ENCODE measurements at regions not wholly inside any gene's neighbourhood (a gene's known extent, or its start where the extent isn't known, plus 50 kb on each side); places are given as distances from the start of the nearest gene placed in this dataset.

GRCh38 chr1:57951390-57951789 lies 527.5 kb upstream of the DAB1 start:
- DNase-seq (ENCODE audit: low read depth, low spot score) (no peak), ATAC-seq (no peak)
- RAD21 ChIA-PET (ENCODE audit: low non-redundant PET in 1 of 2, low total read pairs in 2 of 2, uncharacterized antibody in 2 of 2, unreplicated experiment in 2 of 2), result no interaction called here
- no peak for TF ChIP-seq JUND (IDR thresholded peaks at IDR 0.05)
- TF ChIP-seq SIN3A (IDR thresholded peaks at IDR 0.05; ENCODE audit: low read depth), result no peak
- no peak for TF ChIP-seq SRF (IDR thresholded peaks at IDR 0.05; ENCODE audit: low read depth)
- TF ChIP-seq POLR2A (IDR thresholded peaks at IDR 0.05; ENCODE audit: borderline replicate concordance, extremely low read depth, insufficient read depth, insufficient read length), result no peak
- TF ChIP-seq TCF7L2 (IDR thresholded peaks at IDR 0.05; ENCODE audit: borderline replicate concordance, extremely low read depth, insufficient read depth, insufficient read length), result no peak
- TF ChIP-seq, protein P1, sequence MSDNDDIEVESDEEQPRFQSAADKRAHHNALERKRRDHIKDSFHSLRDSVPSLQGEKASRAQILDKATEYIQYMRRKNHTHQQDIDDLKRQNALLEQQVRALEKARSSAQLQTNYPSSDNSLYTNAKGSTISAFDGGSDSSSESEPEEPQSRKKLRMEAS (IDR thresholded peaks at IDR 0.05), result no peak
- TF ChIP-seq EGR1 (IDR thresholded peaks at IDR 0.05; ENCODE audit: low read depth), result no peak
- no peak for TF ChIP-seq ELF1 (IDR thresholded peaks at IDR 0.05; ENCODE audit: borderline replicate concordance, low read depth)
- TF ChIP-seq SP1 (IDR thresholded peaks at IDR 0.05; ENCODE audit: low read depth), result no peak
- TF ChIP-seq CTCF (IDR thresholded peaks at IDR 0.05 in 2 of 3, conservative IDR thresholded peaks at IDR 0.05 in 1 of 3; ENCODE audit: borderline replicate concordance in 1 of 3, insufficient read depth in 1 of 3, low read depth in 2 of 3, low read length in 2 of 3), result no peak
- TF ChIP-seq, protein P2, sequence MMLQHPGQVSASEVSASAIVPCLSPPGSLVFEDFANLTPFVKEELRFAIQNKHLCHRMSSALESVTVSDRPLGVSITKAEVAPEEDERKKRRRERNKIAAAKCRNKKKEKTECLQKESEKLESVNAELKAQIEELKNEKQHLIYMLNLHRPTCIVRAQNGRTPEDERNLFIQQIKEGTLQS (IDR thresholded peaks at IDR 0.05), result no peak
- TF ChIP-seq POLR2AphosphoS5 (IDR thresholded peaks at IDR 0.05; ENCODE audit: low read depth, low read length), result no peak
- TF ChIP-seq EZH2phosphoT487 (IDR thresholded peaks at IDR 0.05; ENCODE audit: borderline replicate concordance), result no peak
- no peak for TF ChIP-seq CEBPB (IDR thresholded peaks at IDR 0.05; ENCODE audit: low read depth)
- TF ChIP-seq ZNF274 (IDR thresholded peaks at IDR 0.05; ENCODE audit: low read depth, low read length), result no peak
- no peak for TF ChIP-seq EZH2 (IDR thresholded peaks at IDR 0.05)
- TF ChIP-seq RAD21 (IDR thresholded peaks at IDR 0.05; ENCODE audit: low read depth), result no peak
- no peak for TF ChIP-seq FOSL1 (IDR thresholded peaks at IDR 0.05; ENCODE audit: low read depth)
- TF ChIP-seq REST (IDR thresholded peaks at IDR 0.05; ENCODE audit: low read depth), result no peak
- no TSS peak for BruUV-seq (replicated peaks)
- Histone ChIP-seq H3K9me2 (ENCODE audit: insufficient read depth) (no peaks in the 10 kb centered on the region), H3K9ac (ENCODE audit: low read length) (no peak overlapping the region), H4K20me1 (ENCODE audit: insufficient read depth) (no peaks in the 10 kb centered on the region), H3K36me3 (ENCODE audit: control insufficient read depth in 1 of 2, insufficient read depth in 2 of 2, low read length in 2 of 2) (no peaks in the 10 kb centered on the region), H3K4me2 (ENCODE audit: low read length) (no peak overlapping the region), H3K27me3 (ENCODE audit: insufficient read depth, low read length) (no peaks in the 10 kb centered on the region), H3K4me1 (ENCODE audit: control insufficient read depth in 1 of 2, insufficient read depth in 2 of 2, low read length in 2 of 2) (no peaks in the 10 kb centered on the region), H2AFZ (ENCODE audit: low read depth, low read length, poor library complexity, severe bottlenecking) (no peak overlapping the region), H3K4me3 (replicated peaks in 1 of 2; ENCODE audit: low read depth in 1 of 2, low read length in 2 of 2) (no peak overlapping the region), H3K27ac (ENCODE audit: low read depth, low read length) (no peak overlapping the region), H3K79me2 (ENCODE audit: insufficient read depth, low read length) (no peaks in the 10 kb centered on the region), H3K9me3 (ENCODE audit: control insufficient read depth in 1 of 2, insufficient read depth in 1 of 2, low read depth in 1 of 2, low read length in 2 of 2) (no peaks in the 10 kb centered on the region)
- intact Hi-C loops (cut with micrococcal nuclease), result no loop called here
- CTCF ChIA-PET, result no interaction called here
- POLR2A ChIA-PET, result no interaction called here
